Stimulated activated CD8-positive, alpha-beta memory T cell treated with anti-CD3 and anti-CD28 coated beads, Interleukin-4, amount 100 ng/mL, for 1 hour (primary cell): ENCODE measurements at regions not wholly inside any gene's neighbourhood (a gene's known extent, or its start where the extent isn't known, plus 50 kb on each side); places are given as distances from the start of the nearest gene placed in this dataset.
"Not testable (repeated sequence)": the region's sequence is repeated elsewhere in the genome, so short reads cannot be mapped to it uniquely, and the experiment has no call there.

Experiments
- DNase-seq, 2 donors: peaks; one replicate each; pipeline ENCODE4 v3.0.0-alpha.2; 2020; ENCODE audit warnings: low read depth in 2 of 2, low spot score in 1 of 2

DNA sequence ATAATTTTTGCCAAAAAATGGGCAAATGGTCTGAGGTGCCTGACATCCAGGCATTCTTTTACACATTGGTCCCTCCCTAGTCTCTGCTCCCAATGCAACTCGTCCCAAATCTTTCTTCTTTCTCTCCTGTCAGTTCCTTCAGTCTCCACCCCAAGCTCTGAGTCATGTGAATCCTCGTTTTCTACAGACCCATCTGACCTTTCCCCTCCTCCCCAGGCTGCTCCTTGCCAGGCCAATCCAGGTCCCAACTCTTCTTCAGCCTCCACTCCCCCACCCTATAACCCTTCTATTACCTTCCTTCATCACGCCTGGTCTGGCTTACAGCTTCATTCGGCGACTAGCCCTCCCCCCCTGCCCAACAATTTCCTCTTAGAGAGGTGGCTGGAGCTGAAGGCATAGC, 55.3 kb downstream of the BBS10 start:
- not testable (repeated sequence) for DNase-seq

GRCh38 chr12:76292305-76292704, 55.9 kb downstream of the BBS10 start:
- not testable (repeated sequence) for DNase-seq

GRCh38 chr12:76290963-76291859, 57.0 kb downstream of the BBS10 start:
- DNase-seq: no peak

GRCh38 chr12:76288218-76288617, 60.0 kb downstream of the BBS10 start:
- DNase-seq: no peak

DNA sequence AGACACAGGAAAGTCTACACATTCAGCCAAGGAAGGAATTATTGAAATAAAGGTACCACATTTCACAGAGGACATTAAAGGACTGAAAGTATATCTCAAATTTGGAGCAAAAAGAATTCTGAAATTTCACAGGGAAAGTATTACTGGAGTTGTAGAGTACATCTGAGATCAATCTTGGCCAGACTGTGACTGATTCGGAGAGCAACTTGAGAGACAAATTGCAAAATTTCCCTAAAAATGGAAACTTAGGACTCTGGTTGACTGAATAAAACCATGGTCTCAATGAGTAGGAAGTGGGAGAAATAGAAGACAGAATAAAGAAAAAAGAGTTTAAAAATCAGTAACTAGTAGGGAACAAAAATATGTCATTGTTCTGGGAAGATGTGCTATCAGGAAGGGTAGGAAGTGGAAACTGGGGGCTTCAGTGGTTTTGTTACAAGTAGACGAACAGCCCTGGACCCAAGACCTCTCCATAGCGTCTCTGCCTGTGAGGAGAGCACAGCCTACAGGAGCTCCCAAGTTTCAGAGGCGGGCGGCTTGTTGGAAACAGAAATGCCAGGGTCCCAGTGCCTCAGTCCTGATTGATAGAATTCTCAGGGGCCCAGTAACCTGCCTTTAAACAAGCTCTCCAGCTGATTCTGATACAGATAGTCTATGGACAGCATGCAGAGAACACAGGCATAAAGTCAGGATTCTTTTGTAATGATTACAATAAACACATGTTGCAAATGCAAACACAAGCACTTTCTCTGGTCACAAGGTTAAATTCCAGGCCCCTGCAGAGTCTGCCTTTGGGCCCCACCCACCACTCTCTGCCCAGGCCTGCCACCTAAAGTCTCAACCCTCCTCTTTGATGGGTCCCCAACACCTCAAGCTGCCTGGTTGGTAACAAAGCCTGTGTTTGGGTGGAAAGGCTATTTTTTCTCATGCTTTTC, 63.1 kb downstream of the BBS10 start:
- no peak for DNase-seq

DNA sequence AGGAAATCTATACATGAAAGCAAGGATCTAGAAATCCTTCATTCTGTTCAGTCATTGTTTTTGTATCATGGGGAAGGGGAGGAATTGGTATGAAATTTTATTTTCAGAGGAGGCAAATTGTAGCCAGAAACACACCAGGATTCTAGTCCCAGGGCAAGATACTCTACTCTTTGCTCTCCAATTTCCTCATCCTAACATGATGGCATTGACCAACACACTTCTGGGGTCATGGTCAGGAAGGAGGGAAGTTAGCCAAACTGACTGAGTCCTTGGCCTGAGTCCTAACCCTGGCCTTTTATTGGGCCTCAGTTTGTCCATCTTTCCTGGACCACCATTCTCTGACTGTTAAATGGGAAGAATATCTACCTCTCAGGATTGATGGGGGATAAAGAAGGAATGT, 65.5 kb downstream of the BBS10 start:
- no peak for DNase-seq

GRCh38 chr12:76277480-76277879, 70.7 kb downstream of the BBS10 start:
- DNase-seq: no peak

- DNase-seq: no peak
Measured at GRCh38 chr12:76276499-76277151, 71.6 kb downstream of the BBS10 start.

- DNase-seq: no peak
Measured at GRCh38 chr12:76275511-76276093, 72.6 kb downstream of the BBS10 start.

DNA sequence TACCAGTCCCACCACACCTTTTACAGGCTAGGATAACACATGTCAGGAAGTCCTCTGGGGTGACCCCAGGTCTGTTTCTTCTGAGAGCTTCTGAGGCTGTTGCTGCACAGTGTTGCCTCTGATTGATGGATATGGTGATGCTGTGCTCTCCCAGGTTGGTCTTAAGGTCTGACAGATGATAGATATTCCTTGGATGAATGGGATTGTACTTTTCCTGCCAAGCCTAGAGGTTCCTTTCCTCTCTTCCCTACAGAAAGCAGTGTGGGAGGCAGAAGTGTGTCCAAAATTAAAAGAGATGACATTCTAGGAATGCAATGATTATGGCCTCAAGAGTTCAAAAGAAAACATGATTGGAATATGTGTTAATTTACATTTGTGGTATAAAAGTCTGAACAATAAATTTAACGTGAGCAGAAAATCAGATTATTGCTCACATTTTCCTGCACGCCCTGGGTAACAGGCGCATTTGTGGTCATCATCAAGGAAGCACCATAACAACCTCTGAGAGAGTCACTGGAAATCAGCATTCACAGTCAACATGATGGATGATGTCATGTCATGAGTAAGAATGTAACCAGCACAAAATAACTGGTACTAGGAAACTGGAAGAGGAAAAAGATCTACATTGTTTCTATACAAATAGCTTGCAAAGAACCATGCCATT, 73.7 kb downstream of the BBS10 start:
- DNase-seq: no peak

DNA sequence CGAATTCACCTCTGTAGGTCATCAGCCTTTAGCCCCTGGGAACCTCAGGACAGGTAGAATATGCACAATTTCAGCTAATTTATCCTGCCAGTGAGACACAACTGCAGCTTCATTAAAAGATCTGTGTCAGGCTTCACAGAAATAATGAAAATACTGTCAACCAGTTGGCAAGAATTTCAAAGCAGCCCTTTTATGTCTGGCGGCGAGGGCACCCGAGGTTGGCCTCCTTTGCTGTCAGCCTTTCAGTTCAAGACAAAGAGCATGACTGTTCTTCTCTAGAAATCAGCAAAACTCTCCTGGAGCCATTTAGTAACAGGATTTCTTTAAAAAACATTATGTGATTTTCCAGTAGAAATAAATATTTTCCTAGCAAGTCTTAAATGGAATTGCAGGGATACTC, 75.9 kb downstream of the BBS10 start:
- no peak for DNase-seq

DNA sequence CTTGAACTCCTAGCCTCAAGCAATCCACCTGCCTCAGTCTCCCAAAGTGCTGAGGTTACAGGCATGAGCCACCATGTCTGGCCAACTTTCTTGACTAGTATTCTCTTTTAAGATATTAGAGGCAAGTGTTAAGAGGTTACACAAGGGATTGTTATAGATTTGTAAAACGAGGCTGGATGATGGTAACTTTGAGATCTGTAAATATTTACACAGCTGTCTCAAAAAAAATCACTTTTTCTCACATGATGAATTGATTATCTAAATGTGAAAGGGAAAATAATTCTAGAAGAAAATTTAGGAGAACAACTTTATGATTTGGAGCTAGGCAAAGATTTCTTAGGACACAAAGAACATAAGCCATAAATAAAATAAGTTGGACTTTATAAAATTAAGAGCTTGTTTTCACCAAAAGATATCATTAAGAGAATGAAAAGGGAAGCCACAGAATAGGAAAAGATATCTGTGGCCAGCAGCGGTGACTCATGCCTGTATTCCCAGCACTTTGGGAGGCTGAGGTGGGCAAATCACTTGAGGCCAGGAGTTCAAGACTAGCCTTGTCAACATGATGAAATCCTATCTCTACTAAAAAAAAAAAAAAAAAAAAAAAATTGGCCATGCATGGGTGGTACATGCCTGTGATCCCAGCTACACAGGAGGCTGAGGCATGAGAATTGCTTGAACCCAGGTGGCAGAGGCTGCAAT, 77.4 kb downstream of the BBS10 start:
- DNase-seq: no peak

DNA sequence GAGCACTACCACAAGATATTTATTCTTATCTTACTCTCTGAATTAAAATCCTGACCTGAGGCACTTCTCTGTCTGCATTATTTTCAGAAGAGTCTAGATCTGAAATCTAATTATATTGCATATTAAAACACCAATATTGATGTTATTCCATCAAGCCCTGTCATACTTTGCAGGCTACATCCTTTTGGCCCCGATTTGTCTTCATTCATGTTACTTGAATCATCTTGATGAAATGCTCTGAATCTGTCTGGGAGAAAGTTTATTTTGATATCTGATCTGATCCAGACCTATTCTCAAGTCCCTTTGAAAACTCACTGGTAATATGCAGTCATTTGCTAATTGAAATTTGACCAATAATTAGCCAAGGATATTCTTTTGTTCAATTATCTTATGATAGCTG, 79.9 kb downstream of the BBS10 start:
- DNase-seq: no peak

- DNase-seq: no peak
Measured at GRCh38 chr12:76266797-76267196, 81.4 kb downstream of the BBS10 start.

GRCh38 chr12:76265424-76266180, 82.6 kb downstream of the BBS10 start:
- DNase-seq: no peak

DNA sequence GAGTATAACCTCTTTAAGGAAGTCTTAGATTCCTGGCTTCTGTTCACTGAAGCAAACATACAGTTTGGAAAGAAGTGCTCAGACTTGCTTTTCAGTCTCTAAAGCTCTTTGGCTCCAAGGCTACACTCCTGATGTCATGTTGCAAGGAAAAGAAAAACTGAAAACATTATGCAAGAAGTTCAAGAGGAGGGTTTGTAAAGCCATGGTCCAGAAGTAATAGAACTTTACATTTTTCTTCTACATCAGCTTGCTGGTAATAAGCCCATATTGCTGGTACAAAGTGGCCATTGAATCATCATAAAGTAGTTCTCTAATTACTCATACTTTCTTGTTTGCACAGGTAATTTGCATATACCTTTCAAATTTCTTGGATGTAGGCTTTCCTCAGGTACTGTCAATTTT, 83.6 kb downstream of the BBS10 start:
- DNase-seq: no peak

DNA sequence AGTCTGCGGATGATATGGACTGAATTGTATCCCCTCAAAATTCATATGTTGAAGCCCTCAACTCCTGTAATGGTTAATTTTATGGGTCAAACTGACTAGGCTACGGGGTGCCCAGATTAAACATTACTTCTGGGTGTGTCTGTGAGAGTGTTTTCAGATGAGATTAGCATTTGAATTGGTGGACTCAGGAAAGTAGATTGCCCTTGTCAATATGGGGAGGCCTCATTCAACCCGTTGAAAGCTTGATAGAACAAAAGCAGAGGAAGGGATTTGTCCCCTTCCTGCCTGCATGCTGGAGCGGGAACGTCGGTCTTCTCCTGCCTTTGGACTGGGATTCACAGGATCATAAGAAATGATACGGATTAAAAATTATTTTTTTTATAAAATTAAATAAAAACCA, 84.5 kb downstream of the BBS10 start:
- no peak for DNase-seq

GRCh38 chr12:76260390-76260748, 87.8 kb downstream of the BBS10 start:
- DNase-seq: no peak

DNA sequence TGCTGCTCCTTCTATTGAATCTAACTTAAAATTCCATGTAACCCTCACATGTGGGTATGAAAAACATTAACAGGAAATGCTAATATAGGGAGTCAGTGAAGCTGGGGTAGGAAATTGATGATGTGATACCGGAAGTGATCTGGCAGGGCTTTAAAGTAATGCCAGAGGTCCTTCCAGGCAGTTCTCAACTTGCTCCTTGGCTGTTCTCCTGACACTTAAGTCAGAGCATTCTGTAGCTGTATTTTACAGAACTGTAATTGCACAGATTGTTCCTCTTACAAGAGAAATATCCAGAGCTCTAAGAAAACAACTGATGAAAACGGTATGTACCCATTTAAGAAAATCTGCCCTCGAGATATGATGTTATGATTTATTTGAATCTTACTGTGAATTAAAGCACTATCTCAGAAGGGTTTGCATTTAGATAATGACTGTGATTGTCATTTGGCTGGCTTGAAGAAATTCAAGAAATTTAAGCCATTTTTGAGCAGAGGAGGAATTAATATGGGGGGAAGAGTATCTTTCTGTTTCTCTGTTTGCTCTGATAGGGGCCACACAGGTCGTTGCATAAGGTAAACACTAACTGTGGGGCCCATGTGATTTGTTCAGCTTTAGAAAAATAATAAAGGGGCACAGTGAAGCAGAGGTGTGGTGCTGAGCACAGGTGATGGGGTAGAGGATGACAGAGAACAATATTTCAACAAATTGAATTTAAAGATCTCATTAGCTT, 88.4 kb downstream of the BBS10 start:
- no peak for DNase-seq
